Epithelial cell of esophagus (primary cell): ENCODE measurements at regions not wholly inside any gene's neighbourhood (a gene's known extent, or its start where the extent isn't known, plus 50 kb on each side); places are given as distances from the start of the nearest gene placed in this dataset.
"Not testable (repeated sequence)": the region's sequence is repeated elsewhere in the genome, so short reads cannot be mapped to it uniquely, and the experiment has no call there.

Experiments used
- DNase-seq: peaks from one replicate; pipeline ENCODE4 v3.0.0; 2010; ENCODE audit warnings: low read depth
- H3K4me3 ChIP-seq: 2 replicates; pipeline ENCODE4 v1.5.1; 2011; ENCODE audit warnings: mild to moderate bottlenecking, low read length, control low read depth
- TF ChIP-seq, protein P1 (sequence below): IDR thresholded peaks from 2 replicates; pipeline ENCODE4 v1.5.1; 2011; ENCODE audit warnings: low read depth, mild to moderate bottlenecking, low read length, control low read depth, inconsistent platforms; ENCODE audit not compliant: insufficient read depth; ENCODE audit errors: missing control alignments

DNA sequence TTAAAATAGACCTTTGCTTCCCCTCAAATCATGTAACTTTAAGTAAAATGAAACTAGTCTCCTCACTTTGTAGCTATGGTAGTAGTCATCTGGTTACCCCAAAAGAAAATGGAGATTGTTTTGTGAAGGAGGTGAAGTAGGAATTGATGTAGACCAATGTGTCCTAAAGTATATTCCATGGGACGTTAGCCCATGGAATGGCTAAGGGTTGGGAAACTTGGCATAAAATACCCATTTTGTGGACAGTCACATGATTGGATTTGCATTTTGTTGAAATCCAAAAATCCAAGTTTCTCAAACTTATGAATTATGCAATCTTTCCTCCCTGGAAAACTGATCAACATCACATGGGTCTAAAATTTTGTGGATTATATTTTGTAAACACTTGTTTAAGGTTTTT, 290.6 kb downstream of the OSTF1 start:
- TF ChIP-seq, protein P1, sequence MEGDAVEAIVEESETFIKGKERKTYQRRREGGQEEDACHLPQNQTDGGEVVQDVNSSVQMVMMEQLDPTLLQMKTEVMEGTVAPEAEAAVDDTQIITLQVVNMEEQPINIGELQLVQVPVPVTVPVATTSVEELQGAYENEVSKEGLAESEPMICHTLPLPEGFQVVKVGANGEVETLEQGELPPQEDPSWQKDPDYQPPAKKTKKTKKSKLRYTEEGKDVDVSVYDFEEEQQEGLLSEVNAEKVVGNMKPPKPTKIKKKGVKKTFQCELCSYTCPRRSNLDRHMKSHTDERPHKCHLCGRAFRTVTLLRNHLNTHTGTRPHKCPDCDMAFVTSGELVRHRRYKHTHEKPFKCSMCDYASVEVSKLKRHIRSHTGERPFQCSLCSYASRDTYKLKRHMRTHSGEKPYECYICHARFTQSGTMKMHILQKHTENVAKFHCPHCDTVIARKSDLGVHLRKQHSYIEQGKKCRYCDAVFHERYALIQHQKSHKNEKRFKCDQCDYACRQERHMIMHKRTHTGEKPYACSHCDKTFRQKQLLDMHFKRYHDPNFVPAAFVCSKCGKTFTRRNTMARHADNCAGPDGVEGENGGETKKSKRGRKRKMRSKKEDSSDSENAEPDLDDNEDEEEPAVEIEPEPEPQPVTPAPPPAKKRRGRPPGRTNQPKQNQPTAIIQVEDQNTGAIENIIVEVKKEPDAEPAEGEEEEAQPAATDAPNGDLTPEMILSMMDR, result no peak

GRCh38 chr9:75382126-75382525, 293.8 kb downstream of the OSTF1 start:
- TF ChIP-seq, protein P1, result no peak
- DNase-seq, result no peak
- H3K4me3 ChIP-seq, result no peak overlapping the region

More for the DNA sequence above, 290.6 kb downstream of the OSTF1 start:
- no peak for DNase-seq
- no peak overlapping the region for H3K4me3 ChIP-seq

GRCh38 chr9:75383420-75384034, 295.2 kb downstream of the OSTF1 start:
- not testable (repeated sequence) for H3K4me3 ChIP-seq, DNase-seq

DNA sequence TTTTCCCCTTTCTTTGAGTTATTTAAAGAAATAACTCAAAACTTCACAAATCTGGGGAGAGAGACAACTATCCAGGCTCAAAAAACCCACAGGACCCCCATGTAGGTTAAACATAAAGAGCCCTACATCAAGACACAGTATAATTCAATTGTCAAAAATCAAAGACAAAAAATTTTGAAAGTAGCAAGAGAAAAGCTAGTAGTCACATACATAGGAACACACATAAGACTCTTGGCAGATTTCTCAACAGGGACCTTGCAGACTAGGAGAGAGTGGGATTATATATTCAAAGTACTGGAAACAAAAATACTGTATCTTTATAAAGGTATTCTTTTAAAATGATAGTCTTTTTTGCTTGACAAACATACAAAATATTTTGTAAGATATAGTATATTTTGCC, 296.9 kb downstream of the OSTF1 start:
- no peak overlapping the region for H3K4me3 ChIP-seq
- DNase-seq, result no peak
- TF ChIP-seq, protein P1, result no peak

- no peak for DNase-seq
- H3K4me3 ChIP-seq, result no peak overlapping the region
- TF ChIP-seq, protein P1, result no peak
These were observed 300.8 kb downstream of the OSTF1 start for GRCh38 chr9:75389101-75389500.

GRCh38 chr9:75390951-75391350, 302.6 kb downstream of the OSTF1 start:
- no peak overlapping the region for H3K4me3 ChIP-seq
- TF ChIP-seq, protein P1, result no peak
- no peak for DNase-seq

- TF ChIP-seq, protein P1, result no peak
- H3K4me3 ChIP-seq, result no peak overlapping the region
- no peak for DNase-seq
These were observed 303.2 kb downstream of the OSTF1 start for GRCh38 chr9:75391497-75391896.
